Stimulated activated naive B cell treated with anti-CD40 and anti-IgM and Interleukin-4, amounts not matched to agents 10 μg/mL and 1 μg/mL and 100 μg/mL, for 72 hours (primary cell): ENCODE measurements at regions not wholly inside any gene's neighbourhood (a gene's known extent, or its start where the extent isn't known, plus 50 kb on each side); places are given as distances from the start of the nearest gene placed in this dataset.

Source experiments
- ATAC-seq, 2 donors: fragments of 150-1000 bp; cut with Tn5 transposase; replicated peaks; 2 replicates each; pipeline ENCODE4 v1.10.0; 2021; ENCODE audit warnings: moderate library complexity in 1 of 2
- DNase-seq: peaks from one replicate; pipeline ENCODE4 v3.0.0; 2021
- H3K27ac Mint-ChIP-seq: one replicate; pipeline ENCODE4 v1.8.0; 2022; ENCODE audit warnings: mild to moderate bottlenecking, mixed read lengths
- H3K27me3 Mint-ChIP-seq, 2 donors: one replicate each; pipeline ENCODE4 v1.8.0; 2022; ENCODE audit warnings: mixed read lengths in 2 of 2
- H3K36me3 Mint-ChIP-seq, 2 donors: one replicate each; pipeline ENCODE4 v1.8.0; 2022; ENCODE audit warnings: mixed read lengths in 2 of 2, mild to moderate bottlenecking in 1 of 2
- H3K4me1 Mint-ChIP-seq, 2 donors: one replicate each; pipeline ENCODE4 v1.8.0; 2022; ENCODE audit warnings: mixed read lengths in 2 of 2, mild to moderate bottlenecking in 1 of 2
- H3K4me3 Mint-ChIP-seq, 2 donors: one replicate each; pipeline ENCODE4 v1.8.0; 2022; ENCODE audit warnings: mild to moderate bottlenecking in 2 of 2, mixed read lengths in 2 of 2, moderate library complexity in 1 of 2
- H3K9me3 Mint-ChIP-seq, 2 donors: one replicate each; pipeline ENCODE4 v1.8.0; 2022; ENCODE audit warnings: mixed read lengths in 2 of 2, mild to moderate bottlenecking in 1 of 2

GRCh38 chr1:69029649-69030048 lies 532.8 kb upstream of the DEPDC1 start:
- Mint-ChIP-seq H3K4me1 (no peaks in the 10 kb centered on the region), H3K27ac (no peak overlapping the region), H3K4me3 (no peak overlapping the region), H3K36me3 (no peaks in the 10 kb centered on the region), H3K9me3 (peaks cover 11 to 18% of the 10 kb centered on the region in 2 donors), H3K27me3 (no peaks in the 10 kb centered on the region)
- ATAC-seq (no peak), DNase-seq (no peak)

GRCh38 chr1:69038379-69038778 lies 529.3 kb upstream of the LRRC7 start:
- H3K9me3 Mint-ChIP-seq = peaks cover 10 to 14% of the 10 kb centered on the region in 2 donors
- no peaks in the 10 kb centered on the region for H3K36me3 Mint-ChIP-seq
- ATAC-seq = no peak

GRCh38 chr1:69045572-69045971 lies 522.1 kb upstream of the LRRC7 start:
- Mint-ChIP-seq H3K27me3 (no peaks in the 10 kb centered on the region), H3K27ac (no peak overlapping the region), H3K4me3 (no peak overlapping the region), H3K4me1 (no peaks in the 10 kb centered on the region), H3K36me3 (no peaks in the 10 kb centered on the region), H3K9me3 (peaks cover 8 to 11% of the 10 kb centered on the region in 2 donors)
- no peak for DNase-seq
- peak in 1 of 2 donors; percentile 31 for ATAC-seq

More at GRCh38 chr1:69038379-69038778, 529.3 kb upstream of the LRRC7 start:
- Mint-ChIP-seq H3K27ac (no peak overlapping the region), H3K4me3 (no peak overlapping the region), H3K27me3 (no peaks in the 10 kb centered on the region), H3K4me1 (no peaks in the 10 kb centered on the region)
- no peak for DNase-seq

DNA sequence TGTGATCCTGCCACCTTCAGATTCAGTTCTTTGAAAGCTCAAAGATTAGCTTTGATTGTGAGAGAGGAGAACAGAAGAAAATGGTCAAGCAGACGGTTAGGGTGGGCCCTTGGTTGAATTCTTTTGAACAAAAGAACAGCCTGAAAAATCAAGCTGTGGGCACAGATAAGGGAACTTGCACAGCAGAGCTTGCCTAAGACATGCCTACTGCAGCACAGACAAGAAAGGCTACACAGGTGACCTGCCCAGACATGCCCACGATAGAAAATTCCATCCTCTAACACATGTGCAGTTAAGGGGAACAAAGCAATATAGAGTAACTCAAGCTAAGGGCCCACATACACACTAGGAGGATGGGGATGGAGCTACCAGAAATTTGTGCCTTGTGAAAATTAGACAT lies 512.5 kb upstream of the LRRC7 start:
- peaks cover 0 to 3% of the 10 kb centered on the region in 2 donors for H3K9me3 Mint-ChIP-seq
- no peak overlapping the region for H3K4me3 Mint-ChIP-seq
- H3K4me1 Mint-ChIP-seq = no peaks in the 10 kb centered on the region
- ATAC-seq = no peak
- no peak for DNase-seq
- H3K36me3 Mint-ChIP-seq = no peaks in the 10 kb centered on the region
- H3K27me3 Mint-ChIP-seq = no peaks in the 10 kb centered on the region
- no peak overlapping the region for H3K27ac Mint-ChIP-seq

- no peaks in the 10 kb centered on the region for H3K36me3 Mint-ChIP-seq
These were observed 509.3 kb upstream of the LRRC7 start for GRCh38 chr1:69058454-69058853.

DNA sequence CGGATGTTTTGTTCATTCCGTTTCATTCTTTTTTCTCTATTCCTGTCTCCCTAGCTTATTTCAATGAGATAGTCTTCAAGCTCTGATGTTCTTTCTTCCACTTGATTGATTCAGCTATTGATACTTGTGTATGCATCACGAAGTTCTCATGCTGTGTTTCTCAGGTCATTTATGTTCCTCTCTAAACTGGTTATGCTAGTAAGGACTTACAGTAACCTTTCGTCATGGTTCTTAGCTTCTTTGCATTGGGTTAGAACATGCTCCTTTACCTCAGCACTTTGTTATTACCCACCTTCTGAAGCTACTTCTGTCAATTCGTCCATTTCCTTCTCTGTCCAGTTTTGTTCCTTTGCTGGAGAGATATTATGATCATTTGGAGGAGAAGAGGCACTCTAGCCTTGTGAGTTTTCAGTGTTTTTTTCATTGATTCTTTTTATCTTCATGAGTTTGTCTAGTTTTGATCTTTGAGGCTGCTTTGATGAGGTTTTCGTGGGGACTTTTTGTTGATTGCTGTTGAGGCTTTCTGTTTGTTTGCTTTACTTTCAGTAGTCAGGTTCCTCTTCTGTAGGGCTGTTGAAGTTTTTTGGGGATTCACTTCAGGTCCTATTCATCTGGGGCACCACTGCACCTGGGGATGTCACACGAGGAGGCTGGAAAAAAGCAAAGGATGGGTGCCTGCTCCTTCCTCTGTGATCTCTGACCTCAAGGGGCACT lies 496.9 kb upstream of the LRRC7 start:
- ATAC-seq (no peak), DNase-seq (no peak)
- no peak overlapping the region for H3K4me3 Mint-ChIP-seq
- no peaks in the 10 kb centered on the region for H3K27me3 Mint-ChIP-seq
- no peaks in the 10 kb centered on the region for H3K36me3 Mint-ChIP-seq
- H3K4me1 Mint-ChIP-seq = no peaks in the 10 kb centered on the region
- no peak overlapping the region for H3K27ac Mint-ChIP-seq
- H3K9me3 Mint-ChIP-seq = peaks cover 6 to 9% of the 10 kb centered on the region in 2 donors

More at GRCh38 chr1:69058454-69058853, 509.3 kb upstream of the LRRC7 start:
- DNase-seq (no peak), ATAC-seq (no peak)
- peaks cover 0 to 5% of the 10 kb centered on the region in 2 donors for H3K9me3 Mint-ChIP-seq
- H3K27me3 Mint-ChIP-seq = no peaks in the 10 kb centered on the region
- H3K4me3 Mint-ChIP-seq = no peak overlapping the region
- no peak overlapping the region for H3K27ac Mint-ChIP-seq
- H3K4me1 Mint-ChIP-seq = no peaks in the 10 kb centered on the region

DNA sequence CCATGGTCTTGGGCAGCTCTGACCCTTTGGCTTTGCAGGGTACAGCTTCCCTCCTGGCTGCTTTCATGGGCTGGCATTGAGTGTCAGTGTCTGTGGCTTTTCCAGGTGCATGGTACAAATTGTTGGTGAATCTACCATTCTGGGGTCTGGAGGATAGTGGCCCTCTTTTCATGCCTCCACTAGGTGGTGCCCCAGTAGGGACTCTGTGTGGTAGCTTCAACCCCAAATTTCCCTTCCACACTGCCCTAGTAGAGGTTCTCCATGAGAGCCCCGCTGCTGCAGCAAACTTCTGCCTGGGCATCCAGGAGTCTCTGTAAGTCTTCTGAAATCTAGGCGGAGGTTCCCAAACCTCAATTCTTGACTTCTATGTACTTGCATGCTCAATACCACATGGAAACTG lies 494.5 kb upstream of the LRRC7 start:
- Mint-ChIP-seq H3K9me3 (peaks cover 2 to 9% of the 10 kb centered on the region in 2 donors), H3K4me1 (no peaks in the 10 kb centered on the region), H3K27ac (no peak overlapping the region), H3K4me3 (no peak overlapping the region), H3K36me3 (no peaks in the 10 kb centered on the region), H3K27me3 (no peaks in the 10 kb centered on the region)
- DNase-seq (no peak), ATAC-seq (no peak)

- H3K27ac Mint-ChIP-seq = no peak overlapping the region
- H3K36me3 Mint-ChIP-seq = no peaks in the 10 kb centered on the region
- DNase-seq = no peak
- no peak for ATAC-seq
- no peak overlapping the region for H3K4me3 Mint-ChIP-seq
- no peaks in the 10 kb centered on the region for H3K4me1 Mint-ChIP-seq
- H3K9me3 Mint-ChIP-seq = peaks cover 3 to 4% of the 10 kb centered on the region in 2 donors
- no peaks in the 10 kb centered on the region for H3K27me3 Mint-ChIP-seq
These were observed 491.1 kb upstream of the LRRC7 start for GRCh38 chr1:69076631-69077030.

DNA sequence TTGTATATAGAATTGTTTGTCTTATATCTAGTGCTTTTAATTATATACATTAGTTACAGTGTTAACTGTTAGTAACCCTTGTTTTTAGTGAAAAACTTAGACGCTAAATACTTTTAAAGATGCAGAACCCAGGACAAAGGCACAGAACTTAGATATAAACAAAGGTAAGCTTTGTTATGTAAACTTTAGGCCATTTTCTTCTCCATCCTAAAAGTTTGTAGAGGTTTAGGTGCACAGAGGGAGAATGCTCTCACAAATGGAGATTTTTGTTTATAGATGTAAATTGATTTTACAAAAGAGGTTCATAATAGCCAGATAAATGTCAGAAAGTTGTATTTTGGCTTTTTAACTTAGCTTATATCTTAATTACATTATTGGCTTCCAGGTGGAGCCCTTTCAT lies 490.5 kb upstream of the LRRC7 start:
- Mint-ChIP-seq H3K4me1 (no peaks in the 10 kb centered on the region), H3K27me3 (no peaks in the 10 kb centered on the region), H3K27ac (no peak overlapping the region), H3K9me3 (peaks cover 3 to 4% of the 10 kb centered on the region in 2 donors), H3K4me3 (no peak overlapping the region), H3K36me3 (no peaks in the 10 kb centered on the region)
- DNase-seq (no peak), ATAC-seq (no peak)

- ATAC-seq (no peak), DNase-seq (no peak)
- no peaks in the 10 kb centered on the region for H3K36me3 Mint-ChIP-seq
- no peaks in the 10 kb centered on the region for H3K4me1 Mint-ChIP-seq
- H3K27me3 Mint-ChIP-seq = no peaks in the 10 kb centered on the region
- H3K4me3 Mint-ChIP-seq = no peak overlapping the region
- H3K9me3 Mint-ChIP-seq = peaks cover 3 to 4% of the 10 kb centered on the region in 2 donors
- no peak overlapping the region for H3K27ac Mint-ChIP-seq
These were observed 490.1 kb upstream of the LRRC7 start for GRCh38 chr1:69077633-69078032.

DNA sequence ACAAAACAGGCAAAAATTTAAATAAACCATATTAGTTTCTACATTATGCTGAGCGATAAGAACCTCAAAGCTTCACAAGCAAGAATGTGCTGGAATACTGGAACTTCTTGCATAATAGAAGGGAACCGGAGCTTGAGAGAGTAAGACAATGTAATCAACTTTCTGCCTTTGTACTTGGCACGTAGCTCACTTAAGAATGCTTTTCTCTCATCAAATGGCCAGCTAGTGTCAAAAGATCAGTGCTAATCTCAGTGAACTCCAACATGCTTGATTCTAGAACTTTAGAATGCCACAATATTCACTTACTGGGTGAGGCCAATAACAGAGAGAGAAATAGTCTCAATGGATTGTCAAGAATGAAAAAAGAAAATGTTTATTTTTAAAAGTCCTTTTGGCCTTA lies 486.1 kb upstream of the LRRC7 start:
- H3K4me3 Mint-ChIP-seq = no peak overlapping the region
- no peaks in the 10 kb centered on the region for H3K36me3 Mint-ChIP-seq
- H3K4me1 Mint-ChIP-seq = no peaks in the 10 kb centered on the region
- DNase-seq = no peak
- peaks cover 0 to 1% of the 10 kb centered on the region in 2 donors for H3K9me3 Mint-ChIP-seq
- no peak for ATAC-seq
- no peaks in the 10 kb centered on the region for H3K27me3 Mint-ChIP-seq
- H3K27ac Mint-ChIP-seq = no peak overlapping the region

DNA sequence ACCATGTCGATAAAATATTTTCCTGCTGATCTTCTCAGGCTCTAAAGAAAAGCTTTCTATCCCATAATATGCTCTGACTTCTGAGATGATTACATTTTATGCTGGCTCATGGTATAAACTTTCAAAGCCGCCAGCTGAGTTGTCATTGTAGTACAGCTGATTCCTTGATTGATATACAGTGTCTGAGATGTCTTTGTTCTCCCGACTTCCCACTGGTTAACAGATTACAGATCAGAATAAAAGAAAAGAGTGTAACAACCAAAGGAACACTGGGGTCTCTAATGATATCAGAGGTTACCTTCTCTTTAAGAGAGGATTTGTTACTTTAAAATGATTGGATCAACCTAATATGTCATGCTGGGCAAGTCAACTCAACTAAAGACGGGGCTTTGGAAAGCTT lies 485.4 kb upstream of the LRRC7 start:
- no peak overlapping the region for H3K27ac Mint-ChIP-seq
- H3K4me1 Mint-ChIP-seq = no peaks in the 10 kb centered on the region
- H3K4me3 Mint-ChIP-seq = no peak overlapping the region
- peaks cover 0 to 1% of the 10 kb centered on the region in 2 donors for H3K9me3 Mint-ChIP-seq
- DNase-seq (no peak), ATAC-seq (no peak)
- H3K36me3 Mint-ChIP-seq = no peaks in the 10 kb centered on the region
- H3K27me3 Mint-ChIP-seq = no peaks in the 10 kb centered on the region

DNA sequence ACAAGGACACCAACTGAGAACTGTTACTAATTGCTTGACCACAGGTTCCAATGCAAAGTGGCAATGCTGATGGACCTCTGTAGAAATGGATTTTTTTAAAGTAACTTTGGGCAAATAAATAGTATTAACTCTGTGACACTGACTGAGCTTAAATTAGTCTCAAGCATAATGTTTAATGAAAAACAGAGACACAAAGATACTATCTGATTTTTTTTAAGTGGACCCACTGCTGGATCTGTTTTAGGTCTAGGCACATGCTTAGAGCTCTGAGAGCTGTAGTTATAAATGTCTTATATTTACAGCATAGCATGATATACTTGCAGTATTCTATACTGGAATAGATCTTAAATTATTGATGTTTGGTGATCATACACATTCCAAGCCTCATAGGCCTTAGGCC lies 481.6 kb upstream of the LRRC7 start:
- H3K4me3 Mint-ChIP-seq = no peak overlapping the region
- ATAC-seq (no peak), DNase-seq (no peak)
- H3K9me3 Mint-ChIP-seq = peaks cover 4% of the 10 kb centered on the region in 2 donors
- no peaks in the 10 kb centered on the region for H3K4me1 Mint-ChIP-seq
- H3K27me3 Mint-ChIP-seq = no peaks in the 10 kb centered on the region
- H3K36me3 Mint-ChIP-seq = no peaks in the 10 kb centered on the region
- no peak overlapping the region for H3K27ac Mint-ChIP-seq

GRCh38 chr1:69088571-69088970 lies 479.2 kb upstream of the LRRC7 start:
- no peak overlapping the region for H3K4me3 Mint-ChIP-seq
- ATAC-seq (no peak), DNase-seq (no peak)
- H3K36me3 Mint-ChIP-seq = no peaks in the 10 kb centered on the region
- H3K27me3 Mint-ChIP-seq = no peaks in the 10 kb centered on the region
- peaks cover 8 to 9% of the 10 kb centered on the region in 2 donors for H3K9me3 Mint-ChIP-seq
- no peaks in the 10 kb centered on the region for H3K4me1 Mint-ChIP-seq
- H3K27ac Mint-ChIP-seq = no peak overlapping the region

GRCh38 chr1:69090170-69090569 lies 477.6 kb upstream of the LRRC7 start:
- Mint-ChIP-seq H3K9me3 (peaks cover 8 to 9% of the 10 kb centered on the region in 2 donors), H3K27ac (no peak overlapping the region), H3K4me3 (no peak overlapping the region), H3K27me3 (no peaks in the 10 kb centered on the region), H3K4me1 (no peaks in the 10 kb centered on the region), H3K36me3 (no peaks in the 10 kb centered on the region)
- DNase-seq (no peak), ATAC-seq (no peak)
